GM13977 (cell line): ENCODE measurements at regions not wholly inside any gene's neighbourhood (a gene's known extent, or its start where the extent isn't known, plus 50 kb on each side); places are given as distances from the start of the nearest gene placed in this dataset.

ENCODE experiments used
- DNase-seq: peaks from one replicate; pipeline ENCODE4 v3.0.0; 2012; ENCODE audit warnings: low spot score
- CTCF ChIP-seq: IDR thresholded peaks from 2 replicates; pipeline ENCODE4 v1.5.1; 2012; ENCODE audit warnings: mild to moderate bottlenecking, control low read depth; ENCODE audit not compliant: insufficient read depth; ENCODE audit errors: extremely low read depth, missing control alignments
- in situ Hi-C: fragments of 300-500 bp; cut with MboI; formaldehyde crosslinking; loops from one replicate; pipeline ENCODE4 v1.12.0; 2022; ENCODE audit warnings: low sequenced_read_pairs, low pct_unique_long_range_greater_than_20kb, mixed read lengths, inconsistent platforms; ENCODE audit not compliant: unreplicated experiment

- no peak for TF ChIP-seq CTCF
- no peak for DNase-seq
- in situ Hi-C loops, result no loop called here
These were observed 68.5 kb upstream of the PLXNA2 start for GRCh38 chr1:208312706-208313105.

DNA sequence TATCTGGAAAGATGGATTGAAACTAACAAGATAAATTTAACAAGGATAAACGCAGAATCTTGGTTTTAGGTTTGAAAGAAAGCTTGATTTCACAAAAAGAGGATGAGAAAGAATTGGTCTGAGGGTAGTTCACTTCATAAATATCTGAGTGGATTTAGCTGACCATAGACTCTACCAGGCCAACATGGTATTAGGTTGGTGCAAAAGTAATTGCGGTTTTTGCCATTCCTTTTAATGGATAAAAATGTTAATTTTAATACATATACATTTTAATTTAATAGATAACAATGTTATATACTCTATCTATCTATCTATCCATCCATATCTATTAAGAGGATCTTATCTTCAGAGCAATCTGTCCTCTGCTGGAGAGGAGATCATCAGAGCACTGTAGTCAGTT is 70.2 kb upstream of the PLXNA2 start:
- in situ Hi-C loops, result no loop called here
- DNase-seq, result no peak
- TF ChIP-seq CTCF, result no peak

DNA sequence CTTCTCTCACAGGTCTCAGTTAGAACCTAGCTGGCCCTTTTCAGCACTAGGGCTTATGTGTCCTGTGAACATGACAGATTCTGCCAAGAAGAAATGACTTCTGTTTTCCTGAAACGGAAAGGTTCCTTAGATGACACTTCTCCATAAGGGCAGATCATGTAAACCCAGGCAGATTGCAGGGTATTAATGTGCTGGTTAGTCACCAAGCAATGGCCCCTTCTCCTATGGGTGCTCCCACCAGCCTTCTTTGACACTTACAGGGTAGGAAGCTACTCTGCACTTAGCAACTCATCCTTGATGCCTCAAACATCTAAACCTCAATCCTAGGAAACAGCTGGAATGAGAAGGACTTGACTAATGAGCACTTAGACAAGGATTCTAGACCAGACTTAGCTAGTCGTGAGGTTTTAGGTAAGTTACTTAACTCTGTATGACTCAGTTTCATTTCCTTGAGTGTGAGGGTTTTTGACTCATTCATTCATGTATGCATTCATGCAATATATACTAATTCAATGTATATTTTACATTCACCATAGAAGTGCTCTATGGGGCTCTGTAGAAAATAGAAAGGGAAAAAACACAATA is 74.1 kb upstream of the PLXNA2 start:
- in situ Hi-C loops, result no loop called here
- TF ChIP-seq CTCF, result no peak
- no peak for DNase-seq

DNA sequence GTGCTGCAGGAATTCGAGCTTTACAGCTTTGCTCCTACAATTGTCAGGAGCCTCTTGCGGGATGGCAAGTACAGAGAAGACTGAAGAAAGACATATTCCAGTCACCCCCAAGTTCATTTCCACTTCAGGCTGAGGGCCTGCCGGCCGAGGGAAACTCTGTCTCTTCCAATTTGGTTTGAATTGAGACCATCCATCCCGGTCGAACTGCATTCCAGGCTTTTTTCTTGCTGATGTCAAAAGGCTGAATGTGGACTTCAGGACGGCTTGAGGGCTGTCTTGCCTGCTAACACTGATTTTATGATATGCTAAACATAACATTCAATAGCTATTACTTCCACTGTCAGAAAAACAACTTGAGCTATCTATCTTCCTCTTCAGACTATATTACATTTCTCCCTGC is 79.8 kb upstream of the PLXNA2 start:
- TF ChIP-seq CTCF, result no peak
- in situ Hi-C loops, result no loop called here
- no peak for DNase-seq

DNA sequence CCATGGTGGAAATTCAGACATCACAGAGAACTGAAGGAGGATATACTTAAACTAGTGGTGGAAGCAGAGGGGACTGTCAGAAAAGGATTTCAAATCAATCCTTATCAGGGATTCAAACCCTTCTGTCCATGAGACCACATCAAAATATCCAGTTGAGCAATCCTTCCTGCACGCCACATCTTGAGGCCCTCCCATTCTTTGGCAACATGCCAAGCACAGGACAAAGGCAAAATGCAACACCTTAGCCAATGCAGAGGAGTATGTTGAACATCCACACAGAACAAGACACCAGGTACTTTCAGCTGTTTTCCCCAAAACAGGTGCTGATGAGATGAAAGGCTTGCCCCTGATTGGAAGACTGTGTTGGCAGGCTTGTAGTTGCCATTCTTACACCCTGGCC is 81.8 kb upstream of the PLXNA2 start:
- in situ Hi-C loops, result no loop called here
- DNase-seq, result no peak
- TF ChIP-seq CTCF, result no peak

DNA sequence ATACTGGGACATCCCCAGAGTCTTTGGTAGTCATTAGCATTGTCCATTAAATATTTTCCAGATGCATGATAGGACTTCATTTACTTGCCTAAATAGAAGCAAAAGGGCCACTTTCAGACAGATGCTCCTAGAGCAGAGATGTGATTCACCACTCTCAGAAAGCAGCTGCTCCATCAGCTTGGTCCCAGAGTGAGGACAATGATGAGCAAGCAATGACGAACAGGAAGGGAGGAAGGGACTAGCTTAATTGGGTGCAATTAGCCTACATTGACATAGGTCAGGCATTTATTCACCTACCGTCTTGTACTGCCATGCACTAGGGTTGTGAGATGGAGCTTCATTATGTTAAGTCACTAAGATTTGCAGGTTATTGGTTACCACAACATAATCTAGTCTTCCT is 85.1 kb upstream of the PLXNA2 start:
- no peak for DNase-seq
- in situ Hi-C loops, result no loop called here

More for the DNA sequence above, 85.1 kb upstream of the PLXNA2 start:
- no peak for TF ChIP-seq CTCF
